ENCODE measurements at regions not wholly inside any gene's neighbourhood (a gene's known extent, or its start where the extent isn't known, plus 50 kb on each side); places are given as distances from the start of the nearest gene placed in this dataset.
"Not testable (repeated sequence)": the region's sequence is repeated elsewhere in the genome, so short reads cannot be mapped to it uniquely, and the experiment has no call there.

DNA sequence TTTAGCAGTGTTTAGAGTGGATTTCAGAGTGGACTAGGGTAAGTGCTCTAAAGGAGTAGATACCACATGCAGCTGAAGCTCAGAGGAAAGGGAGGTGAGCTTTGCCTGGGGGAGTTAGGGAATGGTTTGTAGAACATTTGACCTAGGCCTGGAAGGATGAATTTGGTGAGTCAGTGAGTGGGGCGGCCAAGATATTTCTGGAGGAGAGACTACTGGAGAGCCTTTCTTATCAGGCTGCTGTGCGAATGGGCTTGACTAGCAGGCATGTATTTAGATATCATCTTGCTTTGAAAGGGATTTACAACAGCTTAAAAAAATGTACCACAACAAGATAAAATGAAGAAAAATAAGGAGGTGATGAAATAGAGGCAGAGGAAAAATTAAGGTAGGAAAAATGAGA is 77.8 kb upstream of the ROPN1 start:
- not testable (repeated sequence) for H3K9me3 ChIP-seq (ENCODE audit: insufficient read depth, low read depth, low read length); H3K4me1 ChIP-seq (ENCODE audit: insufficient read depth, low read length); H3K27ac ChIP-seq (ENCODE audit: low read depth, low read length); H3K27me3 ChIP-seq (ENCODE audit: insufficient read depth, low read length); H3K4me3 ChIP-seq (ENCODE audit: low read length); H3K36me3 ChIP-seq (ENCODE audit: insufficient read depth, low read length); H3K9ac ChIP-seq (ENCODE audit: low read depth, low read length)
- 93% methylated on average over 2 of the region's 2 CpGs for WGBS

DNA sequence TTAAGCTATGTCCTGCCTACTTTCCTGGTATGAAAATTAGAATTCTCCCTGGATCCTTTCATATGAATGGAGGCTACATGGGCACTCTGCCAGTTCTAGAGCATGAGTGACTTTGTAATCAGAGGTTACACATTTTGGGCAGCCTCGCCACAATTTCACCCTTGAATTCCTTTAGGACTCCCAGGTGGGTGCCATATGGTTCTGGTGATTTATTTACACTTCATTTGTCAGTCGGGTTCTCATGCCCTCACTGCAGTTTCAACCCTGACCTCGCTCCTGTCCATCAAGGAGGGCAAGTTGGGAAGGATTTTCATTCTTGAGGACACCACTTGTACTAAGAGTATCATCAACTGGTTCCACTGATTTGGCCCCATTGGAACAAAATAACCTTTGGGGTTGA is 83.2 kb upstream of the ROPN1 start:
- H3K4me3 ChIP-seq (ENCODE audit: low read length); H3K9ac ChIP-seq (ENCODE audit: low read depth, low read length); H3K9me3 ChIP-seq (ENCODE audit: insufficient read depth, low read depth, low read length); H3K36me3 ChIP-seq (ENCODE audit: insufficient read depth, low read length); H3K27ac ChIP-seq (ENCODE audit: low read depth, low read length); H3K27me3 ChIP-seq (ENCODE audit: insufficient read depth, low read length); H3K4me1 ChIP-seq (ENCODE audit: insufficient read depth, low read length): not testable (repeated sequence)
- WGBS: 83% methylated on average over 3 of the region's 3 CpGs

DNA sequence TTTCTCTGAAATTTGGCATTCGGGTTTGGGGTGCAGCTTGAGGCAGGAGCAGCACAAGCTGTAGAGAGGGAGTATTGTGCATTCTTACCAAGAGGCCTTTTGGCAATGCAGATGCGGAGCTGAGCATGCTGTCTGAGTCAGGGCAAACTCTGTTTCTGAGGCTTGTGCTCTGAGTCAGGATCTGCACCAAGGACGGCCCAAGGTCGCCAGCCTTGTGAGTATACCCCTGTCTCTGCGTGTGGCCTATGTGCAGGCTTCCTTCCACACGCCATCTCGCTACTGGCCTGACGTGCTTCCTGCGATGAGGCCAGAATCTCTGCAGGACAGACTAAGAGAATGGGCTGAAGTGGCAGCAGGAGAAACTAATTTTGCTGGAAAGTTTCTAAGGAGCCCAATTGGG is 83.8 kb upstream of the ROPN1 start:
- H3K27ac ChIP-seq (ENCODE audit: low read depth, low read length): no peak overlapping the region
- no peak overlapping the region for H3K9ac ChIP-seq (ENCODE audit: low read depth, low read length)
- H3K4me1 ChIP-seq (ENCODE audit: insufficient read depth, low read length): no peaks in the 10 kb centered on the region
- H3K4me3 ChIP-seq (ENCODE audit: low read length): no peak overlapping the region
- 94% methylated on average over 9 of the region's 9 CpGs for WGBS
- no peaks in the 10 kb centered on the region for H3K27me3 ChIP-seq (ENCODE audit: insufficient read depth, low read length)
- H3K9me3 ChIP-seq (ENCODE audit: insufficient read depth, low read depth, low read length): no peaks in the 10 kb centered on the region
- H3K36me3 ChIP-seq (ENCODE audit: insufficient read depth, low read length): no peaks in the 10 kb centered on the region

DNA sequence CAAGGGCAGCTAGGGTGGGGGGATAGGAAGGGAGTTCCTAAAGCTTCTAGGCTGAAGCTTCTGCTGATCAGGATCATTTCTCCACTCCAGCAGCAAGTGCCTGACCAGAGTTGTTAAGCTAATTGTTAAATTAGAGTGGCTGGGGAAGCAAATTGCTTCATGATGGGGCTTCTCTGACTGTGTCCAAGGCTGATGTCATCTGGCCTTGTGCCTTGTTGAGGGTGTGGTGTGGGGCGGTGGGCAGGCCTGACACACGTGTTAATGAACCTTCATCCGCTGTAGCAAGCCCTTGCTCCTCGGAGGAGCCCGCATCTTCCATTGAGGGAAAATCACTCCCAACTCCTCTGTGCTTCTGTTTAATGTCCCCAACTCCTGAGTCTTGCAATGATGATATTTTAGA is 84.3 kb upstream of the ROPN1 start:
- no peaks in the 10 kb centered on the region for H3K36me3 ChIP-seq (ENCODE audit: insufficient read depth, low read length)
- whole genome bisulfite sequencing: 94% methylated on average over 5 of the region's 5 CpGs
- H3K9ac ChIP-seq (ENCODE audit: low read depth, low read length): no peak overlapping the region

DNA sequence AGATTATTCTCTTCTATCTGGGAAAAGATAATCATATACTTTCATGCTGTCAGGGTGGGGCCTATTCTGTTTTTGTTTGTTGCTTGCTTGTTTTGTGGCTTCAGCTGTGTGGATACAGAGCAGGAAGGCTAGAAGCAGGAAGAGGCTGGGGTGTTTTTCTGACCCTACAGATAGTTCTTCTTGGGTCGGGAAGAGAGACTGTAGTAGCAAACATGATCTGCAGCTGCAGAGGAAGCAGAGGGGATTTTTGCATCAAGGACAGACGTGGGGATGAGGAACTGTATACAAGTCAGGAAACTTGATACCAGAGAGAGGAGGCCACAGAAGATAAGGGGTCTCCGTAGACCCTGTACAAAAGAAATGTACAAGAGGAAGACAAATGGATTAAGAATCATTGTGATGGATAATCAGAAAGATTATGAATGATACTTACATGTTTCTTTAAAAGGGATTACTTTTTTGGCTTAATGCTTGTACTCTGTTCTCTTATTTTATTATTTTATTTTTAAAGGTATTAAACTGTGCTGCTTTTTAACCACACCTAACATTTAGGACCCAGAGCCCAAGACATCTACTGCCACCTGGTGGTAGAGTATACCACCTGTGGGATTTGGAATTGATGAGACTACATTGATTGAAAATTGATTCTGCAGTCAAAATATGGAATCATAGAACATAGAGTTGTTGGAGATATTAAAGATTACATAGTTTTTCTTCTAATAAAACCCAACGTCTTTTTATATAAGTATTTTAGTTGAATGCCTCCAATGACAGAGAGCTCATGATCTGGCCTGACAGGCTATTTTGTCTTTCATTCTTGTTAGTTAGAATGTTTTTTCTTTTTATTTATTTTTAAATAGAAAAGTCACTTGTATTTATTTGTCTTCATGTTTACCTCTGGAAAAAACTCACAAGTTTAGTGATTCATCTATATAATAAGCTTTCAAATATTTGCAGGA is 87.3 kb upstream of the ROPN1 start:
- 58% methylated on average over 3 of the region's 4 CpGs for WGBS
- Histone ChIP-seq H3K4me1 (ENCODE audit: insufficient read depth, low read length) (no peaks in the 10 kb centered on the region), H3K9ac (ENCODE audit: low read depth, low read length) (no peak overlapping the region), H3K36me3 (ENCODE audit: insufficient read depth, low read length) (no peaks in the 10 kb centered on the region), H3K27ac (ENCODE audit: low read depth, low read length) (no peak overlapping the region), H3K9me3 (ENCODE audit: insufficient read depth, low read depth, low read length) (no peaks in the 10 kb centered on the region), H3K4me3 (ENCODE audit: low read length) (no peak overlapping the region), H3K27me3 (ENCODE audit: insufficient read depth, low read length) (no peaks in the 10 kb centered on the region)

More for the DNA sequence above, 84.3 kb upstream of the ROPN1 start:
- Histone ChIP-seq H3K27ac (ENCODE audit: low read depth, low read length) (no peak overlapping the region), H3K4me3 (ENCODE audit: low read length) (no peak overlapping the region), H3K4me1 (ENCODE audit: insufficient read depth, low read length) (no peaks in the 10 kb centered on the region), H3K9me3 (ENCODE audit: insufficient read depth, low read depth, low read length) (no peaks in the 10 kb centered on the region), H3K27me3 (ENCODE audit: insufficient read depth, low read length) (no peaks in the 10 kb centered on the region)

DNA sequence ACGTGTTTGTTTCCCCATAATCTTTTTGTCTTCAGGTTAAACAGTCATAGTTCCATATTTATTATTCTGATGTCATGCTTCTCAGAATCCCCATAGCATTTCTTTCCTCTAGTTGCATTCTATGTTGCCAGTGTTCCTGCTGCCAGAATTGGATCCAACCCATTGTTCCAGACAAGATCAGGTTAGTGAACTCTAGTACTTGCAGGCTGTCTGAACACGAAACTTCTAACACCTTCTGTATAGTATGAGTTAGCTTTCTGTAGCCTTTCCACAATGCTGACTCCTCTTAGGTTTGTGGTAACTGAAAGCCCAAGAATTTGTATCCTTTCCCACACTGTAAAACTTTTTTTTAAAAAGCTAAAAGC is 88.0 kb upstream of the ROPN1 start:
- no peak overlapping the region for H3K9ac ChIP-seq (ENCODE audit: low read depth, low read length)
- no peaks in the 10 kb centered on the region for H3K9me3 ChIP-seq (ENCODE audit: insufficient read depth, low read depth, low read length)
- H3K4me3 ChIP-seq (ENCODE audit: low read length): no peak overlapping the region
- no peak overlapping the region for H3K27ac ChIP-seq (ENCODE audit: low read depth, low read length)
- WGBS: 94% methylated on average over 2 of the region's 2 CpGs
- H3K27me3 ChIP-seq (ENCODE audit: insufficient read depth, low read length): no peaks in the 10 kb centered on the region
- H3K36me3 ChIP-seq (ENCODE audit: insufficient read depth, low read length): no peaks in the 10 kb centered on the region
- H3K4me1 ChIP-seq (ENCODE audit: insufficient read depth, low read length): no peaks in the 10 kb centered on the region

DNA sequence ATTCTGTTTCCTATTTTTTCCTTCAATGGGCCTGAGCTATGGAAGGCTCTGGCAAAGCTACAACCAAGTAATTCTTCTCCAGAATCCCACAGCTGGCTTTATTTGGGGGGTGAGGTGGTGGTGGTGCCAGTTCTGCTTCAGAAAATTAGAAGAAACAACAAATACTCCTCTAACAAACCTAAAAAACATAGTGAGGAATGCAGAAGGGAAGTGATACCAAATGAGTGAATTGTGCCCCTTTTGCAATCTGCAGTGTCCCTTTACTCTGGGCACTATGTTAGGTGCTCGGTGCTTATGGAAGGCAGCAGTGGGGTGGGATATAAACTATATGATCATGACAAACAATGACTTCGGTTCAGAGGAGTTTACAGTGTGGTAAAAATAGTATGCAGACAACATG is 90.4 kb upstream of the ROPN1 start:
- Histone ChIP-seq H3K9me3 (ENCODE audit: insufficient read depth, low read depth, low read length) (no peaks in the 10 kb centered on the region), H3K27ac (ENCODE audit: low read depth, low read length) (no peak overlapping the region), H3K36me3 (ENCODE audit: insufficient read depth, low read length) (no peaks in the 10 kb centered on the region), H3K4me1 (ENCODE audit: insufficient read depth, low read length) (no peaks in the 10 kb centered on the region), H3K9ac (ENCODE audit: low read depth, low read length) (no peak overlapping the region), H3K27me3 (ENCODE audit: insufficient read depth, low read length) (no peaks in the 10 kb centered on the region), H3K4me3 (ENCODE audit: low read length) (no peak overlapping the region)
- WGBS: 97% methylated on average over 2 of the region's 2 CpGs

DNA sequence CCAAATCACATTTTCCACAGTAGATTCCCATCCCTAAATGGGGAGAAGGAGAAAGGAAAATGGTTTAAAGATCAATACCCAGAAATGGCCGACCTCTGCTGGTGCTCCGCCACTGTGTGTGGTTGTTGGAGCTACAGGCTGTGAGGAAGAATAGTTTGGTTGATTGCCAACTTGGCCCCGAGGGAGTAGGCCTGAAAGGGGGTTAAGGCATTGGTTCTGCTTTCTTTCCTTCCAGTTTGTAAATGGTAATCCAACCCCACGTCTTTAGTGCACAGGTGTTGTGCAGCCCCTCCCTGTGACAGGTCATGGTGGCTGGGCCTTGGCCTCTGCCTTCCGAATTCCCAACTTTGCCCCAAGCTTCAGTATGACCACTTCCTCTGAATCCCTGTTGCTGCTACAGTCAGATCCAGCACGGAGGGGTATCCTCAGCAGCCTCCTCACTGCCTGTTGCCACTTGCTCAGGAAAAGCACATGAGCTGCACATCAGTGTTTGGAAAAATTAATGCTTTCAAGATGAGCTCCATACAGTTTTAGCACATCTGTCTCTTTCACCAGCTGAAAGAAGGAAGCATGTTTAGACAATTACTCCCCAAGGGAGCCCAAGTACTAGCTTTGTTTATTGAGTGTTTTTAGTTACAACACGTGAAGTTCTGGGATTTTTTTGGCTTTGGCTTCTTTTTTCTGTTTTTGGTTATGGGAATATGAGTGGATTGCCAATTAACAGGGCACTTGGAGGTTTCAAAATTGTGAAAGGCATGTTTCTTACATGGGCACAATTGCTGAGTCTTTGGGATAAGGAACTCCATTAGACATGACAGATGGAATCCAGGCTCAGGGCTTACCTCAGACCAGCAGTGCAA is 92.3 kb upstream of the ROPN1 start:
- 80% methylated on average over 7 of the region's 7 CpGs for WGBS
- Histone ChIP-seq H3K9me3 (ENCODE audit: insufficient read depth, low read depth, low read length) (no peaks in the 10 kb centered on the region), H3K4me3 (ENCODE audit: low read length) (no peak overlapping the region), H3K27me3 (ENCODE audit: insufficient read depth, low read length) (no peaks in the 10 kb centered on the region), H3K36me3 (ENCODE audit: insufficient read depth, low read length) (no peaks in the 10 kb centered on the region), H3K9ac (ENCODE audit: low read depth, low read length) (no peak overlapping the region), H3K27ac (ENCODE audit: low read depth, low read length) (no peak overlapping the region), H3K4me1 (ENCODE audit: insufficient read depth, low read length) (no peaks in the 10 kb centered on the region)

DNA sequence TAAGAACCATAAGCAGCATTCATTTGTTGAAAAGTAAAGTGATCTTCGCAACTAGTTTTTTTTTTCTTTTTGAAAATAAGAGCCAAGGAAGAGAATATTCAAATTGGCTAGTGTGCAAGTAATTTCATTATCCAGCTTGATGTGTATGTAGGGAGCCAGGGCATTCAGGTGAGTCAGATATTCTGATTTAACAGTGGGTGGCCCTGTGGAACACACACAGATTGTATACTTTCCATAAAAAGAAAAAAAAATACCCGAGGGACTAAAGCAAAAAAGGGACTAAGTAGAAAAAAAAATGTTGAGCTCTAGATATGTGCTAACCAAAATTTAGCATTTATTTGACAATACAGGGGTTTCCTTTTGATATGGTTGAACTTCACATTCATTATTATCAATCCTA is 96.9 kb upstream of the ROPN1 start:
- Histone ChIP-seq H3K9ac (ENCODE audit: low read depth, low read length) (no peak overlapping the region), H3K36me3 (ENCODE audit: insufficient read depth, low read length) (no peaks in the 10 kb centered on the region), H3K27ac (ENCODE audit: low read depth, low read length) (no peak overlapping the region), H3K27me3 (ENCODE audit: insufficient read depth, low read length) (no peaks in the 10 kb centered on the region), H3K4me3 (ENCODE audit: low read length) (no peak overlapping the region), H3K9me3 (ENCODE audit: insufficient read depth, low read depth, low read length) (no peaks in the 10 kb centered on the region), H3K4me1 (ENCODE audit: insufficient read depth, low read length) (0 out of 2 replicates have a peak, but pooled peaks cover 4% of the 10 kb centered on the region)
- WGBS: 94% methylated on average over 1 of the region's 2 CpGs

DNA sequence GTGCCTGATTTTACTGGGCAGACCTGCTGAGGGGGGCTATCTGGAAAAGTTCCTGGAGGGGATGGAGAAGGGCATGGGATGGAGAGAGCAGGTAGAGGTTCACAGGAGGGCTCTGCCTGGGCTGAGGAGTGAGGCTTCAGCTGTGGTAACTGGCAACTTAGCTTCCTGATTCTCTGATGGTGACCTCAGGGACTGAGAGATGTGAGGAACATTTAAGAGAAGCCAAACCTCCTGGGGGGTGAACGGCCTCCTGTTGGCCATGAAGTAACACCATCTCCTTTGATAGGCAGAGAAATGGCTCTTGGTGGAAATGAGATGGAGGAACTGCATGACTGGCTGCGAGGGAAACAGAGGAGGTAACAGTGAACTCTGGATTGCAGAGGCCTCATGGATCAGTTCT is 97.3 kb upstream of the ROPN1 start:
- no peaks in the 10 kb centered on the region for H3K9me3 ChIP-seq (ENCODE audit: insufficient read depth, low read depth, low read length)
- no peak overlapping the region for H3K27ac ChIP-seq (ENCODE audit: low read depth, low read length)
- H3K27me3 ChIP-seq (ENCODE audit: insufficient read depth, low read length): no peaks in the 10 kb centered on the region
- whole genome bisulfite sequencing: 93% methylated on average over 2 of the region's 2 CpGs
- no peak overlapping the region for H3K9ac ChIP-seq (ENCODE audit: low read depth, low read length)
- H3K4me1 ChIP-seq (ENCODE audit: insufficient read depth, low read length): 0 out of 2 replicates have a peak, but pooled peaks cover 4% of the 10 kb centered on the region
- H3K4me3 ChIP-seq (ENCODE audit: low read length): no peak overlapping the region
- H3K36me3 ChIP-seq (ENCODE audit: insufficient read depth, low read length): no peaks in the 10 kb centered on the region

DNA sequence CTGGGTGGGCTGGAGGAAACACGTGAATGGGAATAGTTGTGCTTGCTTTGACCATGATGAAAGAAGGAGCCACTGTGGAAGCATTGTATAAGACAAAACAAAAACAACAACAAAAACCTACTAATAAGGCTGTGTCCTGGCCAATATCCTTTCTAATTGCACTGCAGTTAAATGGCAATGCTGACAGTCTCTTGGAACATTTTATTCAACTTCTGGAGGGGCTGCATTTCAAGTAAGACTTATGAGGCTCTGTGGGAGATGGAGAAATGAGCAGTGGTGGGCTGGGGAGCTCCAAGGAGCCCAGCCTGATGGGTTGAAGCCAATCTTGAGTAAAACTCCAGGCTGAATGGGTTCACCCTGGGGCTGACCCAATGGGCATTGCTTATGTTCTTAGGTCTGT is 99.8 kb upstream of the ROPN1 start:
- Histone ChIP-seq H3K36me3 (ENCODE audit: insufficient read depth, low read length) (no peaks in the 10 kb centered on the region), H3K27ac (ENCODE audit: low read depth, low read length) (no peak overlapping the region), H3K4me1 (ENCODE audit: insufficient read depth, low read length) (0 out of 2 replicates have a peak, but pooled peaks cover 4% of the 10 kb centered on the region), H3K9me3 (ENCODE audit: insufficient read depth, low read depth, low read length) (no peaks in the 10 kb centered on the region), H3K27me3 (ENCODE audit: insufficient read depth, low read length) (no peaks in the 10 kb centered on the region), H3K9ac (ENCODE audit: low read depth, low read length) (no peak overlapping the region), H3K4me3 (ENCODE audit: low read length) (no peak overlapping the region)
- WGBS: 100% methylated on average over 1 of the region's 1 CpG
